Tibial nerve (tissue), 4 donors: ENCODE measurements at regions not wholly inside any gene's neighbourhood (a gene's known extent, or its start where the extent isn't known, plus 50 kb on each side); places are given as distances from the start of the nearest gene placed in this dataset.

ENCODE experiments used
- DNase-seq, 2 donors: peaks; one replicate each; pipeline ENCODE4 v3.0.0-alpha.2; 2019; ENCODE audit warnings: low spot score in 2 of 2
- H3K27ac ChIP-seq, 4 donors: fragments of 200-600 bp; sonication (generic) in 3 of 4; one replicate each; pipeline ENCODE4 v1.5.1; 2017 to 2019; ENCODE audit warnings: mild to moderate bottlenecking in 1 of 4
- H3K27me3 ChIP-seq, 2 donors: fragments of 200-600 bp; sonication (generic) in 1 of 2; one replicate each; pipeline versions ENCODE4 v1.5.1 to v1.6.0; 2017 to 2019
- H3K36me3 ChIP-seq, 3 donors: fragments of 200-600 bp; sonication (generic); one replicate each; pipeline ENCODE4 v1.5.1; 2018 to 2019
- H3K4me1 ChIP-seq, 4 donors: fragments of 200-600 bp; sonication (generic) in 3 of 4; one replicate each; pipeline ENCODE4 v1.5.1; 2017 to 2019
- H3K4me3 ChIP-seq, 4 donors: fragments of 200-600 bp; sonication (generic) in 3 of 4; one replicate each; pipeline ENCODE4 v1.5.1; 2017 to 2019; ENCODE audit warnings: mild to moderate bottlenecking in 1 of 4, moderate library complexity in 1 of 4
- H3K9me3 ChIP-seq, 4 donors: fragments of 200-600 bp; sonication (generic) in 3 of 4; one replicate each; pipeline ENCODE4 v1.5.1; 2017 to 2019
- EP300 ChIP-seq, 2 donors: sonication (generic); formaldehyde crosslinking; IDR thresholded peaks; one replicate each; pipeline ENCODE4 v1.6.1; 2017; ENCODE audit warnings: antibody characterized with exemption in 2 of 2, mild to moderate bottlenecking in 1 of 2
- POLR2A ChIP-seq, 2 donors: fragments of 450-650 bp; IDR thresholded peaks; one replicate each; pipeline ENCODE4 v1.6.1; 2017; ENCODE audit warnings: antibody characterized with exemption in 2 of 2, mild to moderate bottlenecking in 2 of 2, moderate library complexity in 2 of 2
- WGBS, 2 donors: methylation state at CpG; one replicate each; pipeline ENCODE4 v1.1.5; 2018; 5-methylcytosine and 5-hydroxymethylcytosine counted together
- TF ChIP-seq, protein P1 (sequence below), 5 experiments: fragments of 200-600 bp in 3 of 5; fragments of 450-650 bp in 2 of 5; sonication (generic) in 3 of 5; IDR thresholded peaks; one replicate each; pipeline ENCODE4 v1.5.1; 2016 to 2019; ENCODE audit warnings: antibody characterized with exemption in 5 of 5, mild to moderate bottlenecking in 3 of 5, moderate library complexity in 2 of 5

DNA sequence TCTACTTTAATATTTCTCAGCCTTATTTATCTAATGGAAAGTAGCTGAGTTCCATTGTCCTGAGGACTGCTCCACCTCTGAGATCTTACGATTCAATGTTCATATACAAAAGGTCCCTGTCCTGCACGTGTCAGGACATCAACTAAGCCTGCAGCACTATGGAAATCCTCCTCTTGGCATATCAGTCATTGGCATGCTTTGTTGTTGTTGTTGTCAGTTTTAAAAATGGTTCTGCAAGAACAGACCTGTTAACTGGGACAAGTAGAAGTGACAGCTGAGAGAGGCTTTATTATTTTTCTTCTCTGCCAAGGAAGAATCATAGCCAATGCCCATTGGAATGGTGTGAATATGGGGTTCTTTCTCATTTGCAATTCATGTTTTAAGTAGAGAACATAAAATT lies 450.1 kb upstream of the PKDCC start:
- no peaks in the 10 kb centered on the region for H3K9me3 ChIP-seq
- peak overlapping the region; percentile 49 to 83 (median 66) for H3K27ac ChIP-seq
- H3K4me3 ChIP-seq = no peak overlapping the region
- TF ChIP-seq EP300 (IDR thresholded peaks at IDR 0.05) (no peak), POLR2A (IDR thresholded peaks at IDR 0.05) (no peak)
- TF ChIP-seq, protein P1, sequence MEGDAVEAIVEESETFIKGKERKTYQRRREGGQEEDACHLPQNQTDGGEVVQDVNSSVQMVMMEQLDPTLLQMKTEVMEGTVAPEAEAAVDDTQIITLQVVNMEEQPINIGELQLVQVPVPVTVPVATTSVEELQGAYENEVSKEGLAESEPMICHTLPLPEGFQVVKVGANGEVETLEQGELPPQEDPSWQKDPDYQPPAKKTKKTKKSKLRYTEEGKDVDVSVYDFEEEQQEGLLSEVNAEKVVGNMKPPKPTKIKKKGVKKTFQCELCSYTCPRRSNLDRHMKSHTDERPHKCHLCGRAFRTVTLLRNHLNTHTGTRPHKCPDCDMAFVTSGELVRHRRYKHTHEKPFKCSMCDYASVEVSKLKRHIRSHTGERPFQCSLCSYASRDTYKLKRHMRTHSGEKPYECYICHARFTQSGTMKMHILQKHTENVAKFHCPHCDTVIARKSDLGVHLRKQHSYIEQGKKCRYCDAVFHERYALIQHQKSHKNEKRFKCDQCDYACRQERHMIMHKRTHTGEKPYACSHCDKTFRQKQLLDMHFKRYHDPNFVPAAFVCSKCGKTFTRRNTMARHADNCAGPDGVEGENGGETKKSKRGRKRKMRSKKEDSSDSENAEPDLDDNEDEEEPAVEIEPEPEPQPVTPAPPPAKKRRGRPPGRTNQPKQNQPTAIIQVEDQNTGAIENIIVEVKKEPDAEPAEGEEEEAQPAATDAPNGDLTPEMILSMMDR (IDR thresholded peaks at IDR 0.05) = no peak
- H3K4me1 ChIP-seq = peaks cover 3 to 34% (median 15%) of the 10 kb centered on the region in 4 donors
- WGBS, 2 donors = 47 to 69% methylated on average over 2 of the region's 2 CpGs
- no peak for DNase-seq
- H3K36me3 ChIP-seq = no peaks in the 10 kb centered on the region
- peaks cover 0 to 2% of the 10 kb centered on the region in 2 donors for H3K27me3 ChIP-seq

DNA sequence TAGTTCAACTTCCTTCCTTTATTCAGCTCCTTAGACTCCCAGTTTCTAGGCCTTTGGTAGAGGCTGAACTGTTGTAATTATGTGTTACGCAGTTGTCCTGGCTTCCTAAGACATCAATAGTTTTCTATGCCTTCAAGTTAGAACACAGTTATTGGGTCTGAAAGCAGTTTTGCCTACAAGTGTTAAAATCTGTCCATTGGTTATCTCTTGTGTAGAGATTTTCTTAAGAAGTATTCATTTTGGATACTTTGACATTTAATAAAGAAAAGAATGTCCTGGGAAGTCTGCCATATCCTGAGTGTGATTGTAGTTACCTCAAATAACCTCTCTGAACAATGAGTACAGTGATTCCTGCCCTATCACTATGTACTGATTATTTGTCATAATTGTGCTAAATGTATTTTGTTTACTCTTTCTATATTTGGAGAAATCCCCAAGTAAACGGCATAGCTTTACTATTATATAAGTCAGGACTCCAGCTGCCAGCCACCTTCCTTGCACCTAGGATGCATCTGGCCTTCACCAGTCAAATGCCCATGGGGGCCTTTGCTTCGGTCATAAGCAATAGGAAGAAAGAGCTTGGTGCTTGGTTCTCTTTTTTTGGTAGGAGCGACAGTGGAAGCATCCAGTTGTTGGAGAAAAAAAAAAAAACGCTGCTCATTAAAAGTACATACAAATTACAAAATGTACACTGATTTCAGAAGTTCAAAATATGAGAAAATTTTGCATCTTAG lies 449.5 kb upstream of the PKDCC start:
- peak; percentile 35 to 43 for DNase-seq
- Histone ChIP-seq H3K27ac (peak overlapping the region; percentile 49 to 83 (median 66)), H3K27me3 (peaks cover 0 to 2% of the 10 kb centered on the region in 2 donors), H3K4me1 (peaks cover 3 to 34% (median 15%) of the 10 kb centered on the region in 4 donors), H3K36me3 (no peaks in the 10 kb centered on the region), H3K9me3 (no peaks in the 10 kb centered on the region), H3K4me3 (no peak overlapping the region)
- WGBS, 2 donors = 22 to 41% methylated on average over 5 of the region's 5 CpGs
- TF ChIP-seq, protein P1 (IDR thresholded peaks at IDR 0.05) = no peak
- TF ChIP-seq EP300 (IDR thresholded peaks at IDR 0.05) (peak in 1 of 2 donors; percentile 45), POLR2A (IDR thresholded peaks at IDR 0.05) (no peak)

DNA sequence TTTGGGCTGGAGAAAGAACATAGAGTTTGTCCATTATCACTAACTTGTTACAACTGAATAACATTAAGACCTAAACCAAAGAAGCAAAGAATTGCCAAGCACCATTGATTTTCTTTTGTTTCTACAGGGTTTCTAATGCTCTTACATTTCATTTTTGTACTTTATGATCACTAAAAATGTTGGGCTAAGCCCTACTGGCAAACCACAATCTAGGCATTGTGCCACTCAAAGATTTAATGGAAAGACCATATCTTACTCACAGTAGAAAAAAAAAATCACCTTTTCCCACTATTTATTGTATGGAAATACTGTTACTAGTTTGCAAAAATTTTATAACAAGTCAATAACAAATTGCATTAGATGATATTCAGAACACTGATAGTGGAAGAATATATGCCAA lies 447.4 kb upstream of the PKDCC start:
- no peaks in the 10 kb centered on the region for H3K9me3 ChIP-seq

DNA sequence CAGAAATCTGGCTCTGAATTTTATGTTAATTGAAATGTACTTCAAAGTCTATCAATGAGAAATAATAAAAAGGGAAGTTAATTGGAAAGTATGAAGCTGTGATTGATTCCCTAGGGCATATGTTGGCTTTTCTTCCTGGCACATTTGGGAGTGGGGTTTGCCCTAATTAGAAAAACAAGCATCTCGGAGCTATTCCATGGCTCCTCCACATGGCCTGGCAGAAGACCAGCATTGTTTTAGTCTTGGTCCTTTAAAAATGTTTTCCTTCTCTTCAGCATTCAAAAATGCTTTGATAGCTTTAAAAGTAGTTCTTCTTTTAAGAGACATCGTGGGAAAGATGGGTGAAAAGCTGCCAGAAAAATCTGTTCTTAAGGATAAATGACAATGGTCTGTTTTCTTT lies 445.5 kb upstream of the PKDCC start:
- TF ChIP-seq, protein P1 (IDR thresholded peaks at IDR 0.05) = no peak
- TF ChIP-seq EP300 (IDR thresholded peaks at IDR 0.05) (no peak), POLR2A (IDR thresholded peaks at IDR 0.05) (no peak)
- no peaks in the 10 kb centered on the region for H3K9me3 ChIP-seq
- H3K27ac ChIP-seq = no peak overlapping the region
- no peak overlapping the region for H3K4me3 ChIP-seq
- H3K36me3 ChIP-seq = no peaks in the 10 kb centered on the region
- 28 to 30% methylated on average over 2 of the region's 2 CpGs for WGBS, 2 donors
- H3K4me1 ChIP-seq = peaks cover 3 to 25% (median 10%) of the 10 kb centered on the region in 4 donors
- DNase-seq = no peak
- peaks cover 0 to 2% of the 10 kb centered on the region in 2 donors for H3K27me3 ChIP-seq

More for the DNA sequence above, 447.4 kb upstream of the PKDCC start:
- Histone ChIP-seq H3K4me3 (no peak overlapping the region), H3K4me1 (peaks cover 3 to 34% (median 15%) of the 10 kb centered on the region in 4 donors), H3K27me3 (peaks cover 0 to 2% of the 10 kb centered on the region in 2 donors), H3K27ac (peak overlapping the region in 1 of 4 donors; percentile 15), H3K36me3 (no peaks in the 10 kb centered on the region)
- DNase-seq = no peak
- no peak for TF ChIP-seq POLR2A (IDR thresholded peaks at IDR 0.05)
- TF ChIP-seq EP300 (IDR thresholded peaks at IDR 0.05) = no peak
- TF ChIP-seq, protein P1 (IDR thresholded peaks at IDR 0.05) = no peak

DNA sequence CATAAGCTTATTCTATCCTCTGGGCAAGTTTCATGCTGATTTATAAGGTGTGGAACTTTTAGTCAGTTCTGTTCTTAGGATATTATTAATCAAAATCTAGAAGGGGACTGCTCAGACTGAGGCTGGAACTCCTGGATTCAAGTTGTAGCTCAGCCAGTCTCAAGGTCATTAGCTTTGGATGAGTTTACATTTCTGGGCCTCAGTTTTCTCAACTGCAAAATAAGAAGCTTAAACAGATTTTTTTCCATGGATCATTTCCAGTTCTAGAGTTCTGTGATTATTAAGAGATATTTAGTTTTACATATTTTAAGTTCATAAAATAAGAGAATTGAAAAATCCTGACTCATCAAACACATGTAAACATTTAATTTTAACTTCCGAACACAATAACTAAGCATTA lies 442.5 kb upstream of the PKDCC start:
- Histone ChIP-seq H3K27ac (no peak overlapping the region), H3K36me3 (no peaks in the 10 kb centered on the region), H3K9me3 (no peaks in the 10 kb centered on the region), H3K4me3 (no peak overlapping the region), H3K27me3 (no peaks in the 10 kb centered on the region), H3K4me1 (peaks cover 0 to 10% (median 0%) of the 10 kb centered on the region in 4 donors)
- no peak for TF ChIP-seq EP300 (IDR thresholded peaks at IDR 0.05)
- TF ChIP-seq, protein P1 (IDR thresholded peaks at IDR 0.05) = no peak
- TF ChIP-seq POLR2A (IDR thresholded peaks at IDR 0.05) = no peak
- WGBS, 2 donors = 79 to 86% methylated on average over 1 of the region's 1 CpG
- no peak for DNase-seq
